Heart right ventricle (tissue), 16 donors: ENCODE measurements at regions not wholly inside any gene's neighbourhood (a gene's known extent, or its start where the extent isn't known, plus 50 kb on each side); places are given as distances from the start of the nearest gene placed in this dataset.

Experiments
- ATAC-seq, 8 donors: fragments of 200-7000 bp; cut with Tn5 transposase; one replicate each; pipeline ENCODE4 v1.9.1; 2020; ENCODE audit warnings: mild to moderate bottlenecking in 8 of 8, moderate library complexity in 8 of 8, moderate number of reproducible peaks in 1 of 8
- DNase-seq, 2 donors: peaks; one replicate each; pipeline ENCODE4 v3.0.0-alpha.2; 2020
- H3K27ac ChIP-seq, 10 donors: fragments of 200-600 bp; sonication (generic) in 2 of 10; one replicate each; pipeline versions ENCODE4 v1.5.0 to v1.8.0; 2020 to 2022; ENCODE audit warnings: mild to moderate bottlenecking in 3 of 10
- H3K27me3 ChIP-seq, 7 donors: fragments of 200-600 bp; one replicate each; pipeline ENCODE4 v1.8.0; 2021 to 2022; ENCODE audit warnings: mild to moderate bottlenecking in 2 of 7
- H3K36me3 ChIP-seq, 9 donors: fragments of 200-600 bp; sonication (generic) in 1 of 9; one replicate each; pipeline versions ENCODE4 v1.5.0 to v1.8.0; 2020 to 2022; ENCODE audit warnings: mild to moderate bottlenecking in 2 of 9
- H3K4me1 ChIP-seq, 9 donors: fragments of 200-600 bp; sonication (generic) in 1 of 9; one replicate each; pipeline versions ENCODE4 v1.5.0 to v1.8.0; 2020 to 2022; ENCODE audit warnings: mild to moderate bottlenecking in 4 of 9
- H3K4me3 ChIP-seq, 10 donors: fragments of 200-600 bp; sonication (generic) in 2 of 10; one replicate each; pipeline versions ENCODE4 v1.5.0 to v1.8.0; 2020 to 2022; ENCODE audit warnings: mild to moderate bottlenecking in 7 of 10, moderate library complexity in 2 of 10
- H3K9me3 ChIP-seq, 11 donors: fragments of 200-600 bp in 10 of 11; sonication (generic) in 2 of 11; one replicate each; pipeline versions ENCODE4 v1.5.0 to v1.8.0; 2013 to 2022; ENCODE audit warnings: mild to moderate bottlenecking in 2 of 11, control low read depth in 1 of 11, moderate library complexity in 1 of 11
- CTCF ChIP-seq, 9 donors: fragments of 200-600 bp; sonication (generic) in 2 of 9; IDR thresholded peaks; one replicate each; pipeline versions ENCODE4 v1.5.0 to v1.8.0; 2021 to 2022; ENCODE audit warnings: antibody characterized with exemption in 9 of 9, mild to moderate bottlenecking in 5 of 9, moderate library complexity in 1 of 9
- WGBS, 2 donors: extraction: QIAGEN DNeasy Blood & Tissue Kit; methylation state at CpG; one replicate each; pipeline ENCODE4 v1.1.7; 2013; ENCODE audit warnings: inconsistent platforms in 1 of 2; 5-methylcytosine and 5-hydroxymethylcytosine counted together
- intact Hi-C, 10 donors: fragments of 100-400 bp; cut with DNase I; formaldehyde crosslinking; loops; one replicate each; pipeline versions ENCODE4 v1.11.1 to v1.14.2; 2022
- donor health status: Arrhythmogenic right ventricular cardiomyopathy.
- donor health status: ischemic (EF 13 %, LVEDD 7.1; RV severe dilation, severe dysfunction).
- donor health status: healthy with polysubstance abuse.
- donor health status: DM: no; HTN: yes; CAD: no.
- donor health status: DM: no; HTN: no; CAD: no.
- donor health status: ischemic (EF 25% LVEDD 6.9; RV normal size, moderate dysfunction).
- donor health status: ischemic (EF 25% LVEDD 5.7; RV mildly dilated, moderate dysfunction).
- donor health status: healthy.
- donor health status: DM: yes; HTN: yes; CAD: no.
- donor health status: Ischemic cardiomyopathy.
- donor health status: ischemic (EF 35%, LVEDD 5.7; RV mildly dilated, moderate dysfunction).
- donor health status: nonischemic (EF 11% LVEDD 7.7; RV severe dilation, severe dysfunction).
- donor health status: DM: yes; HTN: yes; CAD: no.
- donor health status: PGD.
- donor health status: ischemic (EF 29% LVEDD 5.4; RV normal size, mild dysfunction).
- donor health status: nonischemic (EF 23%, LVEDD 6.1; RV moderate dilation, normal function).

GRCh38 chr4:108292229-108292628 is 123.5 kb upstream of the LEF1 start:
- no peak for ATAC-seq
- Histone ChIP-seq H3K9me3 (no peaks in the 10 kb centered on the region), H3K27ac (no peak overlapping the region), H3K27me3 (no peaks in the 10 kb centered on the region), H3K4me3 (no peak overlapping the region), H3K36me3 (no peaks in the 10 kb centered on the region), H3K4me1 (no peaks in the 10 kb centered on the region)
- no peak for DNase-seq
- intact Hi-C loops, result no loop called here
- TF ChIP-seq CTCF (IDR thresholded peaks at IDR 0.05), result no peak

GRCh38 chr4:108291137-108291536 is 122.4 kb upstream of the LEF1 start:
- Histone ChIP-seq H3K27me3 (no peaks in the 10 kb centered on the region), H3K36me3 (no peaks in the 10 kb centered on the region), H3K9me3 (no peaks in the 10 kb centered on the region), H3K4me1 (no peaks in the 10 kb centered on the region), H3K4me3 (no peak overlapping the region), H3K27ac (no peak overlapping the region)
- ATAC-seq (no peak), DNase-seq (no peak)
- 93 to 94% methylated on average over 2 of the region's 2 CpGs for WGBS, 2 donors
- intact Hi-C loops, result no loop called here
- TF ChIP-seq CTCF (IDR thresholded peaks at IDR 0.05), result no peak

- ATAC-seq (no peak), DNase-seq (no peak)
- intact Hi-C loops, result no loop called here
- no peaks in the 10 kb centered on the region for H3K36me3 ChIP-seq
- H3K27ac ChIP-seq, result no peak overlapping the region
- TF ChIP-seq CTCF (IDR thresholded peaks at IDR 0.05), result no peak
- no peaks in the 10 kb centered on the region for H3K9me3 ChIP-seq
- no peaks in the 10 kb centered on the region for H3K4me1 ChIP-seq
- no peaks in the 10 kb centered on the region for H3K27me3 ChIP-seq
- no peak overlapping the region for H3K4me3 ChIP-seq
- WGBS, 2 donors, result 66% methylated on average over 1 of the region's 1 CpG
Measured at GRCh38 chr4:108287834-108288413, 119.2 kb upstream of the LEF1 start.

DNA sequence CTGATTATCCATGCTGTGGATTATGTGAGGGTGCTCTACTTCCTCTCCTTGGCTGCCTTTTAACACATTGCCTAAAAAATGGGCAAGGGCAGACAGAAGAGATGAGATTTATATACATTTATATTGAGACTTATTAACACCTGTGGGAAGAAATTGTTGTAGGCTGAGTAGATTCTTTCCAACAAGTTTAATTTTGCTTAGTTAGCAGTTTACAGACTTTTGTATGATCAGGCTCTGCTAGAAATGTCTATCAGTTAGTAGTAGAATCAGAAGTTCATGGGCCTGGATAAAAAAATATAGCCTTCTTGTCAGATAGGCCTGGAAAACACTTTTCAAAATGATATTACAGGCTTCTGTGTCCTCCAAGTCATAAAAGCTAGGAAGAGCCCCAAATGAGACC is 111.3 kb upstream of the LEF1 start:
- intact Hi-C loops, result no loop called here
- Histone ChIP-seq H3K9me3 (no peaks in the 10 kb centered on the region), H3K27me3 (no peaks in the 10 kb centered on the region), H3K4me3 (no peak overlapping the region), H3K27ac (no peak overlapping the region), H3K36me3 (no peaks in the 10 kb centered on the region), H3K4me1 (no peaks in the 10 kb centered on the region)
- no peak for ATAC-seq
- DNase-seq, result no peak
- no peak for TF ChIP-seq CTCF (IDR thresholded peaks at IDR 0.05)

- no peak for TF ChIP-seq CTCF (IDR thresholded peaks at IDR 0.05)
- ATAC-seq (no peak), DNase-seq (no peak)
- H3K4me3 ChIP-seq, result no peak overlapping the region
- no peaks in the 10 kb centered on the region for H3K36me3 ChIP-seq
- no peaks in the 10 kb centered on the region for H3K27me3 ChIP-seq
- 77 to 85% methylated on average over 3 of the region's 3 CpGs for WGBS, 2 donors
- H3K9me3 ChIP-seq, result no peaks in the 10 kb centered on the region
- no peak overlapping the region for H3K27ac ChIP-seq
- H3K4me1 ChIP-seq, result no peaks in the 10 kb centered on the region
- intact Hi-C loops, result no loop called here
Measured at GRCh38 chr4:108276690-108277089, 108.0 kb upstream of the LEF1 start.
